ENCODE measurements at regions not wholly inside any gene's neighbourhood (a gene's known extent, or its start where the extent isn't known, plus 50 kb on each side); places are given as distances from the start of the nearest gene placed in this dataset.

GRCh38 chr2:83960371-83960770 is 498.7 kb downstream of the SUCLG1 start:
- TF ChIP-seq CTCF (IDR thresholded peaks at IDR 0.05; ENCODE audit: borderline replicate concordance, extremely low read depth, low read length, poor library complexity, severe bottlenecking): no peak
- no peak for TF ChIP-seq EZH2 (IDR thresholded peaks at IDR 0.05; ENCODE audit: borderline replicate concordance, low read depth, low read length, severe bottlenecking)
